Activated naive CD4-positive, alpha-beta T cell treated with anti-CD3 and anti-CD28 coated beads, Interleukin-2, amount 10 ng/mL, durations not matched to agents 7 days and 5 days (primary cell): ENCODE measurements at regions not wholly inside any gene's neighbourhood (a gene's known extent, or its start where the extent isn't known, plus 50 kb on each side); places are given as distances from the start of the nearest gene placed in this dataset.

Source experiments
- CTCF ChIA-PET: fragments of 350-600 bp; sonication (Branson Sonifier 250); formaldehyde crosslinking; loops from one replicate; lab custom pipeline; 2021; ENCODE audit warnings: antibody characterized with exemption; lab: Charles Lee
- DNase-seq: peaks from one replicate; pipeline ENCODE4 v3.0.0-alpha.2; 2020
- H3K27ac Mint-ChIP-seq: one replicate; pipeline ENCODE4 v1.8.0; 2021; ENCODE audit warnings: mild to moderate bottlenecking, moderate library complexity, mixed read lengths
- H3K27me3 Mint-ChIP-seq: one replicate; pipeline ENCODE4 v1.8.0; 2021; ENCODE audit warnings: mild to moderate bottlenecking, mixed read lengths
- H3K36me3 Mint-ChIP-seq: one replicate; pipeline ENCODE4 v1.8.0; 2021; ENCODE audit warnings: mixed read lengths
- H3K4me1 Mint-ChIP-seq: one replicate; pipeline ENCODE4 v1.8.0; 2021; ENCODE audit warnings: mixed read lengths
- H3K4me3 Mint-ChIP-seq: one replicate; pipeline ENCODE4 v1.8.0; 2021; ENCODE audit warnings: mild to moderate bottlenecking, moderate library complexity, mixed read lengths
- H3K9me3 Mint-ChIP-seq: one replicate; pipeline ENCODE4 v1.8.0; 2021; ENCODE audit warnings: mixed read lengths

DNA sequence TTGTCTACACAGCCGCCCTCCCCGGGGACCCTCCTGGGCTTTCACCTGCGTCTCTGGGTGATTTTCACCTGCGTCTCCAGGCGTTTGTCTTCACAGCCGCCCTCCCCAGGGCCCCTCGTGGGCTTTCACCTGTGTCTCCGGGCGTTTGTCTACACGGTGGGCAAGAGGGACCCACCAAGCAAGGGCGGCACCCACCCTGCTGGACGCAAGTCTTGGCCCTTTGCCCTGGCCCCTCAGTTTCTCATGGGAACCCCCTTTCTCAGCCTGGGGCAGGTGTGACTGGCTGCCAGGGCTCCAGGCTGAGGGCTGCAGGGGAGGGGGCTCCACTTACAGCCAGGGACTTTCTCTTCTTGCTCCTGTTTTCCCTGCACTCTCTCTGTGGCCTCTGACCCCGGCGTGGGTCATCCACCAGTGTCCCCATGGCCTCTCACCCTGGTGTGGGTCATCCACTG, 68.6 kb upstream of the GALNT9 start:
- peaks cover 5% of the 10 kb centered on the region for H3K9me3 Mint-ChIP-seq
- CTCF ChIA-PET: no interaction called here
- H3K4me3 Mint-ChIP-seq: no peak overlapping the region
- peak; percentile 8 for DNase-seq
- no peaks in the 10 kb centered on the region for H3K36me3 Mint-ChIP-seq
- no peaks in the 10 kb centered on the region for H3K4me1 Mint-ChIP-seq
- H3K27ac Mint-ChIP-seq: no peak overlapping the region
- H3K27me3 Mint-ChIP-seq: peaks cover 56% of the 10 kb centered on the region

DNA sequence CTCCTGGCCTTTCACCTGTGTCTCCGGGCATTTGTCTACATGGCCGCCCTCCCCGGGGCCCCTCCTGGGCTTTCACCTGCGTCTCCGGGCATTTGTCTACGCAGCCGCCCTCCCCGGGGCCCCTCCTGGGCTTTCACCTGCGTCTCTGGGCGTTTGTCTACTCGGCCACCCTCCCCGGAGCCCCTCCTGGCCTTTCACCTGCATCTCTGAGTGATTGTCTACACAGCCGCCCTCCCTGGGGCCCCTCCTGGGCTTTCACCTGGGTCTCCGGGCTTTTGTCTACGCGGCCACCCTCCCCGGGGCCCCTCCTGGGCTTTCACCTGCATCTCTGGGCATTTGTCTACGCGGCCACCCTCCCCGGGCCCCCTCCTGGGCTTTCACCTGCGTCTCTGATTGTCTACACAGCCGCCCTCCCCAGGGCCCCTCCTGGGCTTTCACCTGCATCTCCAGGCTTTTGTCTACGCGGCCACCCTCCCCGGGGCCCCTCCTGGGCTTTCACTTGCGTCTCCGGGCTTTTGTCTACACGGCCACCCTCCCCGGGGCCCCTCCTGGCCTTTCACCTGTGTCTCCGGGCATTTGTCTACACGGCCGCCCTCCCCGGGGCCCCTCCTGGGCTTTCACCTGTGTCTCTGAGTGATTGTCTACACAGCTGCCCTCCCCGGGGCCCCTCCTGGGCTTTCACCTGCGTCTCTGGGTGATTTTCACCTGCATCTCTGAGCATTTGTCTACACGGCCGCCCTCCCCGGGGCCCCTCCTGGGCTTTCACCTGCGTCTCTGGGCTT, 68.0 kb upstream of the GALNT9 start:
- no peak overlapping the region for H3K27ac Mint-ChIP-seq
- H3K27me3 Mint-ChIP-seq: peaks cover 55% of the 10 kb centered on the region
- DNase-seq: no peak
- CTCF ChIA-PET: no interaction called here
- no peaks in the 10 kb centered on the region for H3K36me3 Mint-ChIP-seq
- no peak overlapping the region for H3K4me3 Mint-ChIP-seq
- no peaks in the 10 kb centered on the region for H3K4me1 Mint-ChIP-seq
- peaks cover 5% of the 10 kb centered on the region for H3K9me3 Mint-ChIP-seq

DNA sequence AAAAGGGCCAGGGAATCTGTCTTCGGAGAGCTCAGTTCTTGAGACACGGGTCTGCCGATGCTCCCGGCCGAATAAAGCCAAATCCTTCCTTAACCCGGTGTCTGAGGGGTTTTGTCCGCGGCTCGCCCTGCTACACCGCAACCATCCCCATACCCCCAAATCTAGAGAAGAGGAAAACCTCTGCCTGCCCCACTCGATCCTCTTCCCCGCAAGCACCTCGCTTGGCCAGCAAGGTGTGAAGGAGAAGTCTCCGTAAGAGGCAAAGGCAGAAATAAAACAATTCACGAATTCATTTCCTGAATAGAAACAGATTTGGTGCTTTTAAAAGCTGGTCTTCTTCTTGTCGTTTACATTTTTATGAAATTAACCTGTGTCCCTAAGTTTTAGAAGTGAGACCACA, 67.3 kb upstream of the GALNT9 start:
- H3K36me3 Mint-ChIP-seq: no peaks in the 10 kb centered on the region
- peaks cover 5% of the 10 kb centered on the region for H3K9me3 Mint-ChIP-seq
- no peaks in the 10 kb centered on the region for H3K4me1 Mint-ChIP-seq
- H3K4me3 Mint-ChIP-seq: no peak overlapping the region
- DNase-seq: no peak
- peaks cover 50% of the 10 kb centered on the region for H3K27me3 Mint-ChIP-seq
- CTCF ChIA-PET: no interaction called here
- no peak overlapping the region for H3K27ac Mint-ChIP-seq

DNA sequence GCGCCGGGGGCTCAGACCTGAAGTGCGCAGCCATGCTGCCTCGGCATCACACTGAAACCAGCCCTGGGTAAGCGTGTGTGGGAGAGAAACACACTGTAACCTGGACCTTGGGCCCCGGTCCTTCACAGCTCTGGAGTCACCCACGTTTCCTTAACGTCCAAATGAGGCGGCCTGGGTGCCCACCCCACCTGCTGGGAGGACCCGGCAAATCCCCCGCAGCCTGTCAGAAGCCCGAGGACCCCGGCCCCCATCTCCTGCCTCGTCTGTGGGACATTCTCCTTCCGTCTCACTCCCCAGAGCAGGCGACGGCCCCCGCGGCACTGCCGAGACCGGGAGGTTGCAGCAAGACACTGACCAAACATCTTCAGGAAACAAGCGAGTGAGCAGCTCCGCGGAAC, 66.5 kb upstream of the GALNT9 start:
- no peaks in the 10 kb centered on the region for H3K4me1 Mint-ChIP-seq
- H3K9me3 Mint-ChIP-seq: peaks cover 5% of the 10 kb centered on the region
- peaks cover 45% of the 10 kb centered on the region for H3K27me3 Mint-ChIP-seq
- H3K4me3 Mint-ChIP-seq: no peak overlapping the region
- no peak for DNase-seq
- no peaks in the 10 kb centered on the region for H3K36me3 Mint-ChIP-seq
- CTCF ChIA-PET: no interaction called here
- H3K27ac Mint-ChIP-seq: no peak overlapping the region

DNA sequence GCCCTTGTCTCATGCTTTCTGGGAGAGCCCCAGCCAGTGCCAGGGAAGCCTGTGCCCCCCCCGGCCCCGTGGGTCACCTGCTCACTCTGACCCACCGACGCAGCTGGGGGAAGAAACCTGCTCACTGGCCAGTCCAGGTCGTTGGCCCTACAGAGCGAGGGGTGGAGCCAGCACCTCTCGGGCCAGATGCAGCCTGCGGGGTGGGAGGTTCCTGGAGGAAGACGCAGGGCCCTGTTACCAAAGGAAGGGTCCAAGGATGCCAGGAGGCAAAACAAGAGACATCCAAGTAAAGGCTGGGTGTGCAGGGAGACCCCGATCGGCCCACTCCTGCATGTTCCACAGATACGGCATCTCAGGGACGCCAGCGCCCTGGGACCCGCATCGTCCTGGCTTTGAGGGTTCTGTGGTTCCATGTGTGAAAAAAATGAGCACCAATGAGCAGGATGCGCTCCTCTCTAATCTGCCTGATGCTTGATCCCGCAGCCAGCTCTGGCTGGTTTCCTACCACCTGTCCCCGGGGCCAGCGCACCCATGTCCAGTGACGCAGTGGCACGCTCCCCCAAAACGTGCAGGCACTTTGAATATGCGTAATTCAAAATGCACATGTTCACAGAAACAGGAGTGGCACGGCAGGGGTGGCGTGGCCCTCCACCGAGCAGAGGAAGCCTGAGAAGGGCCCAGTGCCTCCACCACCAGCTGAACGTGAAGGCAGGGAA, 66.0 kb upstream of the GALNT9 start:
- Mint-ChIP-seq H3K4me1 (no peaks in the 10 kb centered on the region), H3K27me3 (peaks cover 40% of the 10 kb centered on the region), H3K9me3 (peaks cover 5% of the 10 kb centered on the region), H3K4me3 (no peak overlapping the region), H3K36me3 (no peaks in the 10 kb centered on the region), H3K27ac (no peak overlapping the region)
- DNase-seq: no peak
- CTCF ChIA-PET: no interaction called here

DNA sequence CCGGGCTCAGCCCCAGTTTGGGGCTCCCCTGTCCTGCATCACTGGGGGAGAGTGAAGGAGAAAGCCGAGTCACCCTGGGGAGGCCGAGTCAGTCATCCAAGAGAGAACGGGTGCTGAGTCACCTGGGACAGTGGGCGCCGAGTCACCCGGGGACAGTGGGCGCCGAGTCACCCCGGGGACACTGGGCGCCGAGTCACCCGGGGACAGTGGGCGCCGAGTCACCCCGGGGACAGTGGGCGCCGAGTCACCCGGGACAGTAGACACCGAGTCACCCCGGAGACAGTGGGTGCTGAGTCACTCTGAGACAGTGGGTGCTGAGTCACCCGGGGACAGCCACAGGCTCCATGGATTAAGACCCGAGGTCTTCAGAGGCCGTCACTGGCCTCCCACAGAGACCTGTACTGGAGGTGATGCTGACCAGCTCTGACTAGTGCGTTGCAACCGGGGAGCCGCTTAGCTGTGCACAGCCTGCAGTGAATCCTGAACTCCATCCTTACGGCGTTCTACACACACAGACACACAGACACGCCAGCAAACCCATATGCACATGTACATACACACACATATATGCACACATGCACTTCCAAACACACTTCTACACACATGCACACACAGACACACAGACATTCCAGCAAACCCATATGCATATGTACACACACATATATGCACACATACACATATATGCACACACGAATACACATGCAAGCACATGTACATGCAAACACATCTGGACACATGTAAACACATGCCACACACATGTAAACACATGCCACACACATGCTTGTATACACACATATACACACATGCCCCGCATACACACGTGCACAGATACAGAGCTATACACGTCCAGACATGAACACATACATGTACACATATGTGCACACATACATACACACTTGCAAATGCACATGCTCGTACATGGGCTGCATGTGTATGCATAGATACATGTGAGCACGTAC, 64.9 kb upstream of the GALNT9 start:
- H3K27ac Mint-ChIP-seq: no peak overlapping the region
- no peaks in the 10 kb centered on the region for H3K4me1 Mint-ChIP-seq
- DNase-seq: no peak
- H3K4me3 Mint-ChIP-seq: no peak overlapping the region
- H3K27me3 Mint-ChIP-seq: peaks cover 29% of the 10 kb centered on the region
- peaks cover 5% of the 10 kb centered on the region for H3K9me3 Mint-ChIP-seq
- CTCF ChIA-PET: no interaction called here
- H3K36me3 Mint-ChIP-seq: no peaks in the 10 kb centered on the region

DNA sequence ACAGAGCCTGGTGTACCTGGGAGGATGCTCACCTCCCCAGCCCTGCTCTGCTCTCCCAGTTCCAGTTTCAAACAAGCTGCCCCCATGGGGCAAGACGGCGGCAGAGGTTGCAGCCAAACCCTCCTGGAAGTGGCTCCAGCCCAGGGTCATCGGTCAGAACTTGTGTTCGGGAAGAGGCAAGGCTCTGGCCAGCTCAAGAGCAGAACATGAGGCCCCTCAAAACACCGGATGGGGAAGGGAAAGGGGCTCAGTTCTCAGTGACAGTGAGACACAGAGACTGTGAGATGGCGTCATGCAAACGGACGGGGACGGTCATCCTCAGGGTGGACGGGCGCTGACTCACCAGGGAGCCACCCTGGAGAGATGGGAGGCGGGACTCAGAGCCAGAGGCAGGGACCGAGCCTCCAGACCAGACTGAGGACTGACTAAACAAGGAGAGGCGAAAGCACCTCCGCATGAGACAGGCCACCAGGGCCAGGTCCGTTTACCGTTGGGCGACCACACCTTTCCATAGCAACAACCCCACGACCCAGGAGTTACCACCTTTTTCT, 63.9 kb upstream of the GALNT9 start:
- Mint-ChIP-seq H3K27ac (no peak overlapping the region), H3K36me3 (no peaks in the 10 kb centered on the region), H3K9me3 (peaks cover 5% of the 10 kb centered on the region), H3K4me1 (no peaks in the 10 kb centered on the region), H3K27me3 (peaks cover 24% of the 10 kb centered on the region), H3K4me3 (no peak overlapping the region)
- CTCF ChIA-PET: no interaction called here
- DNase-seq: no peak

DNA sequence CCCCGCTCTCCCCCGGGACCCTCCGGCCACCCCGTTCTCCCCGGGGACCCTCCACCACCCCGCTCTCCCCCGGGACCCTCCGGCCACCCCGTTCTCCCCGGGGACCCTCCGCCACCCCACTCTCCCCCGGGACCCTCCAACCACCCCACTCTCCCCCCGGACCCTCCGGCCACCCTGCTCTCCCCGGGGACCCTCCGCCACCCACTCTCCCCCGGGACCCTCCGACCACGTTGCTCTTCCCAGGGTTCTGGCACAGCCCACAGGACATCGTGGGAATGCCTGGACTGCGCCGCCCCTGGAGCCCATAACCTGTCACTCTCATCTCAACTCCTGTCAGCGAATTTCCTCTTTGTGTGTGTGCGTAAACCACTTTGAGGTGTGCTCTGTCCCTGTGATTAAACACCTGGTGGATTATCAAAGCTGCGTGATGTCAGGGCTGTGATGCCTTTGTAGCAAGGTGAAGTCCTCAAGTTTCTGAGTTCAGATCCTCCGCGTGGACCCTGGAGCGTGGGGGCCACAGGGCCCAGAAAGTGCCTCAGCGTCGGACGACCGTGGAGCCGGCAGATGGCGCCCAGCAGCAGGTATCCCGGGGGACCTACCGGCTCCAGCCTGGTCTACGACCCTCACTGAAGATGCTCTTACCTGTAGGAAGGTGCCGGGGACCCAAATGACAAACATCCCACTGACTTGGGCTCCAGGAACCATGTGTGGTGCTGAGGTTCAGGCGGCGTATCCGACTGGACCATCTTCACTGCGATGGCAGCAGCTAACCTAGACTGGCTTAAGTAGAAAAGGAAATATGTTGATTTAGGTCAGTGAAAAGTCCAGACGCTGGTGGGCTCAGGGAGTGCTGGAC, 63.2 kb upstream of the GALNT9 start:
- Mint-ChIP-seq H3K9me3 (peaks cover 5% of the 10 kb centered on the region), H3K27ac (no peak overlapping the region), H3K4me1 (no peaks in the 10 kb centered on the region), H3K27me3 (peaks cover 24% of the 10 kb centered on the region), H3K36me3 (no peaks in the 10 kb centered on the region), H3K4me3 (no peak overlapping the region)
- CTCF ChIA-PET: no interaction called here
- no peak for DNase-seq

DNA sequence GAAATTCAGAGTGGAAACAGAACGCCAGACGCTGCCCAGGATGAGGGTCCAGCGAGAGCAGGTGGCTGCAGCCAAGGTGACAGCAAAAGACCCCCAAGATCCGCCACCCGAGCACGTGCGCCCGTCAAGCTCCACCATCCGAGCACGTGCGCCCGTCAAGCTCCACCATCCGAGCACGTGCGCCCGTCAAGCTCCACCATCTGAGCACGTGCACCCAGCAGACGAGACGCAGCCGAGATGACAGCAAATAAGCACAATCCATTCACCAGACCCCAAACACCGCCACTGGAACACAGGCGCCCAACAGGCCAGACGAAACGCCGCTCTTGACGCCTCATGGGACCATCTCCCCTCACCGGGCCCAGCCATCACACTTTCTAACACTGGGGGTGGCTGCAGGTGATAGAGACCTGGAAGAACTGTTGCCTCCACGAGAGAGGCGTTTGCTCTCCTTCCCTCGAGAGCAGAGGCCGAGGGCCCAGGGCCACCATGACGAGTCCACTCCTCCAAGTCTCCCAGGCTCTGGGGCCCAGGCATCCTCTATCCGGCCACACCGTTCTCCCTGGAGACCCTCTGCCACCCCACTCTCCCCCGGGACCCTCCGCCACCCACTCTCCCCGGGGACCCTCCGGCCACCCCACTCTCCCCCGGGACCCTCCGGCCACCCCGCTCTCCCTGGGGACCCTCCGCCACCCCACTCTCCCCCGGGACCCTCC, 62.1 kb upstream of the GALNT9 start:
- peaks cover 5% of the 10 kb centered on the region for H3K9me3 Mint-ChIP-seq
- H3K4me3 Mint-ChIP-seq: no peak overlapping the region
- H3K27ac Mint-ChIP-seq: no peak overlapping the region
- no peaks in the 10 kb centered on the region for H3K36me3 Mint-ChIP-seq
- CTCF ChIA-PET: no interaction called here
- DNase-seq: no peak
- H3K4me1 Mint-ChIP-seq: no peaks in the 10 kb centered on the region
- H3K27me3 Mint-ChIP-seq: peaks cover 13% of the 10 kb centered on the region

DNA sequence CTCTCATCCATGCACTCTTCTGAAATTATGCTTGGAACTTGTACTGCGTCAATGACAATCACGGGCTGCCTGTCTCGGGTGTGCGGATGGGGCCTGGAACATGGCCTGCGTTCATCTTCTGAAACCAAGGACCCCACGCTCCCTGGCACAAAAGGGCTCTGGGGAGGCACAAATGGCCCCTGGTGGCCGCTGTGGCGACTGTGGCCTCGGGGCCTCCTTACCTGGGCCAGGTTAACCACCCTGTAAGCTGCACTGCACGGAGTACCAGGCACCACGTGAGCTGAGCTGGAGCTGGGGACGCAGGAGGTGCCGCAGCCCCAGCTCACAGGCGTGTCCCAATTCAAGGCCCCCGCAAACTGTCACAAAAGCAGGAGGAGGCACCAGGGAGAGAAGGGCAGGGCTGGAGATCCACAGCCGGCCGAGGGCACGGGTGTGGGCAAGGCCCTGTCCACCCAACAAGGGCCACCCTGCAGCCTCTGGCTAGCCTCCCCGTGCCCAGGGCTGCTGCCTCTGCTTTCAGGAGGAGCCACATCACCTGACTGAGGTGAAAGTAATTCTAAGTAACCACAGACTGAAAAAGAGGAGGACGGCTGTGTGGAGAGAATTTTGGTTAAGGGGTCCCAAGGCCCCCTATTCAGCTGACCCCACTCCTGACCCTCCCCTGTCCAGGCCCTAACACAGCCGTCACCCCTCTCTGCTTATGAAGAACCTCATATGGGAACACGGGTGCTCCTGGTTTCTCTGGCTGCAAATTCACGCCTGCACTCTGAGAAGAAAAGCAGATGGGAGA, 61.1 kb upstream of the GALNT9 start:
- Mint-ChIP-seq H3K9me3 (peaks cover 5% of the 10 kb centered on the region), H3K4me1 (no peaks in the 10 kb centered on the region), H3K27ac (no peak overlapping the region), H3K4me3 (no peak overlapping the region), H3K36me3 (no peaks in the 10 kb centered on the region), H3K27me3 (peaks cover 11% of the 10 kb centered on the region)
- DNase-seq: no peak
- CTCF ChIA-PET: no interaction called here

DNA sequence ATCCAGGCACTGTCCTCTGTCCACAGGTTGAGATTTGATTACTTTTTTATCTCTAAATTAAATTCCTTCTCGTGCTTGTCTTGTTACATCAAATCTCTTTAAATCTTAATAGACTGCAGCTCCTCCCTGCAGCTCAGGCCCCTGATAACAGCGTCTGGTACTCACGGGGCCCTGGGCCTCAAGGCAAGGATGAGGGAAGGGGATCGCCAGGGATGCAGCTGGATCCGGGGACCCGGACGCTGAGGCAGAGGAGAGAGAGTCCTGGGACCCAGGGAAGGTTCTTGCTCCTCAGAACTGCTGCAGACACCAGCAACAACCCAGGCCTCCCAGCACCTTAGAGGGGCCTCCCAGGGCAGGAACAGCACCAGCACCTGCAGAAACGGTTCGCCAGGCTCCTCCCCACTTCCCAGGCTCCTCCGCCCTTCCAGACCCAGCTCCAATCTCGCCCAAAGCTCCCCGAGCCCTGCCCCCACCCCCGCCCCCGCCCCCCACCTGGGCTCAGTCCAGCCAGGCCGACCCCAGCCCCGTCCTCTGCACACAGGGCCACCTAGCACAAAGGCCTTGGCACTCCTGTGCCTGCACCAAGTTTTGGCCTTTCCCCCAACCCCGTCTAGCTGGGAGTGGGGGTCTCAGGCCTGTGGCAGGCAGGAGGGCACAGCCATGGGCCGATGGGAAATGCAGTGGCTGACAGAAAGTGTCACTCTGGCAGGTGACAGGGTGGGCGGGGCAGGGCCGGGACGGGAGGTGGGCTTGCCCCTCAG, 60.3 kb upstream of the GALNT9 start:
- H3K4me1 Mint-ChIP-seq: no peaks in the 10 kb centered on the region
- no peak overlapping the region for H3K27ac Mint-ChIP-seq
- peaks cover 5% of the 10 kb centered on the region for H3K9me3 Mint-ChIP-seq
- H3K36me3 Mint-ChIP-seq: no peaks in the 10 kb centered on the region
- CTCF ChIA-PET: no interaction called here
- no peak overlapping the region for H3K4me3 Mint-ChIP-seq
- DNase-seq: no peak
- H3K27me3 Mint-ChIP-seq: peaks cover 11% of the 10 kb centered on the region

DNA sequence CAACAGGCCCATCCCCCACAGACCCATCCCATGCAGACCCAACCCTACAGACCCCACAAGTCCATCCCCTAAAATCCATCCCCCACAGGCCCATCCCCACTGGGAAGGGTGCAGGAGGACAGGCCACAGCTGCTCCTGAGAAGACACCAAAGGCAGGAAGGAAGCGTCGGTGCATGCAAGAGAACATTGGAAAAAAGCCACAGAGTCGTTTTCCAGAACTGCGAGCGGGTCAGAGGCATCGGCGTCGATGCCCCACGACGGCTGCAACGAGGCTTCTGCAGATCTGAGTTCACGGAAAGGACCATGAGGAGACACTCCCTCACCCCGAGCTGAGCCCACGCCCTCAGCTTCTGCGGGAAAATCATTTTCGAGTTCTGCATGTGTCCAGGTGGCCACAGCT, 59.6 kb upstream of the GALNT9 start:
- Mint-ChIP-seq H3K4me3 (no peak overlapping the region), H3K27me3 (peaks cover 11% of the 10 kb centered on the region)
- CTCF ChIA-PET: no interaction called here

More for the DNA sequence above, 59.6 kb upstream of the GALNT9 start:
- Mint-ChIP-seq H3K9me3 (no peaks in the 10 kb centered on the region), H3K27ac (no peak overlapping the region), H3K4me1 (no peaks in the 10 kb centered on the region), H3K36me3 (no peaks in the 10 kb centered on the region)
- DNase-seq: no peak
